Kidney (tissue), 13 donors: ENCODE measurements at regions not wholly inside any gene's neighbourhood (a gene's known extent, or its start where the extent isn't known, plus 50 kb on each side); places are given as distances from the start of the nearest gene placed in this dataset.

Source experiments
- DNase-seq, 5 donors: peaks; one replicate each; pipeline ENCODE4 v3.0.0-alpha.2; 2013 to 2020
- FAIRE-seq: peaks from 2 replicates; lab custom pipeline; 2012; peaks lifted over from hg19 to GRCh38; lab: Jason Lieb, UNC
- H3K27ac ChIP-seq, 2 donors: one replicate each; pipeline ENCODE4 v1.7.0; 2013; ENCODE audit warnings: low read depth in 2 of 2, low read length in 2 of 2, inconsistent platforms in 1 of 2
- H3K27me3 ChIP-seq: one replicate; pipeline ENCODE4 v1.7.1; 2013; ENCODE audit warnings: low read length, inconsistent platforms; ENCODE audit not compliant: control insufficient read depth, insufficient read depth
- H3K36me3 ChIP-seq, 3 donors: one replicate each; pipeline versions ENCODE4 v1.7.0 to v1.7.1; 2013; ENCODE audit warnings: low read length in 3 of 3, control low read depth in 1 of 3, inconsistent platforms in 1 of 3; ENCODE audit not compliant: insufficient read depth in 3 of 3, control insufficient read depth in 2 of 3
- H3K4me1 ChIP-seq, 3 donors: one replicate each; pipeline versions ENCODE4 v1.7.0 to v1.7.1; 2013; ENCODE audit warnings: low read length in 3 of 3, inconsistent platforms in 1 of 3, low read depth in 1 of 3; ENCODE audit not compliant: control insufficient read depth in 2 of 3, insufficient read depth in 2 of 3
- H3K4me3 ChIP-seq, 3 donors: one replicate each; pipeline versions ENCODE4 v1.7.0 to v1.8.1; 2013; ENCODE audit warnings: low read length in 3 of 3, control low read depth in 1 of 3, inconsistent platforms in 1 of 3
- H3K9ac ChIP-seq, 3 donors: one replicate each; pipeline versions ENCODE4 v1.7.0 to v1.7.1; 2013; ENCODE audit warnings: low read length in 3 of 3, control low read depth in 1 of 3, inconsistent platforms in 1 of 3
- H3K9me3 ChIP-seq, 3 donors: one replicate each; pipeline versions ENCODE4 v1.7.0 to v1.7.1; 2013; ENCODE audit warnings: low read length in 3 of 3, control low read depth in 1 of 3, inconsistent platforms in 1 of 3; ENCODE audit not compliant: control insufficient read depth in 2 of 3, insufficient read depth in 1 of 3
- CTCF ChIP-seq: IDR thresholded peaks from 3 replicates; pipeline ENCODE4 v1.5.1; 2012; ENCODE audit warnings: mild to moderate bottlenecking, moderate library complexity, borderline replicate concordance; ENCODE audit not compliant: insufficient read depth; ENCODE audit errors: extremely low read depth
- intact Hi-C: fragments of 100-400 bp; cut with DNase I; formaldehyde crosslinking; loops from one replicate; pipeline ENCODE4 v1.11.1; 2022
- donor health status: control.
- donor health status: control.
- donor health status: control.
- donor health status: control.
- donor health status: control.
- donor health status: DM: yes; HTN: yes; CAD: no.
- donor health status: Normal renal cell carcinoma (clear cell type).

GRCh38 chr12:30067146-30067545 is 283.4 kb upstream of the TMTC1 start:
- Histone ChIP-seq H3K27ac (no peak overlapping the region), H3K4me3 (no peak overlapping the region), H3K9me3 (no peaks in the 10 kb centered on the region), H3K27me3 (no peaks in the 10 kb centered on the region), H3K9ac (no peak overlapping the region), H3K4me1 (no peaks in the 10 kb centered on the region), H3K36me3 (no peaks in the 10 kb centered on the region)
- intact Hi-C loops = no loop called here
- FAIRE-seq = no peak
- DNase-seq = no peak
- TF ChIP-seq CTCF = no peak

- H3K4me3 ChIP-seq = no peak overlapping the region
Observed at GRCh38 chr12:30064906-30065305, 281.2 kb upstream of the TMTC1 start.

GRCh38 chr12:30063435-30063945 is 279.7 kb upstream of the TMTC1 start:
- Histone ChIP-seq H3K4me3 (no peak overlapping the region), H3K4me1 (no peaks in the 10 kb centered on the region), H3K27me3 (no peaks in the 10 kb centered on the region), H3K27ac (no peak overlapping the region), H3K36me3 (no peaks in the 10 kb centered on the region), H3K9ac (no peak overlapping the region), H3K9me3 (no peaks in the 10 kb centered on the region)
- DNase-seq = no peak
- intact Hi-C loops = no loop called here
- no peak for FAIRE-seq
- no peak for TF ChIP-seq CTCF

More at GRCh38 chr12:30064906-30065305, 281.2 kb upstream of the TMTC1 start:
- TF ChIP-seq CTCF = no peak
- FAIRE-seq (no peak), DNase-seq (no peak)
- Histone ChIP-seq H3K36me3 (no peaks in the 10 kb centered on the region), H3K4me1 (no peaks in the 10 kb centered on the region), H3K9ac (no peak overlapping the region), H3K27me3 (no peaks in the 10 kb centered on the region), H3K9me3 (no peaks in the 10 kb centered on the region), H3K27ac (no peak overlapping the region)
- intact Hi-C loops = no loop called here

- no peaks in the 10 kb centered on the region for H3K27me3 ChIP-seq
- H3K4me1 ChIP-seq = no peaks in the 10 kb centered on the region
- H3K4me3 ChIP-seq = no peak overlapping the region
- intact Hi-C loops = no loop called here
- no peaks in the 10 kb centered on the region for H3K36me3 ChIP-seq
- H3K9me3 ChIP-seq = no peaks in the 10 kb centered on the region
- H3K27ac ChIP-seq = no peak overlapping the region
- TF ChIP-seq CTCF = no peak
- DNase-seq (peak in 1 of 5 donors; percentile 2), FAIRE-seq (no peak)
- no peak overlapping the region for H3K9ac ChIP-seq
Observed at GRCh38 chr12:30048371-30048770, 264.6 kb upstream of the TMTC1 start.
